Activated CD8-positive, alpha-beta memory T cell treated with anti-CD3 and anti-CD28 coated beads, Interleukin-2, amount 50 U/mL, for 4 hours (primary cell): ENCODE measurements at regions not wholly inside any gene's neighbourhood (a gene's known extent, or its start where the extent isn't known, plus 50 kb on each side); places are given as distances from the start of the nearest gene placed in this dataset.

ENCODE experiments used
- DNase-seq: peaks from one replicate; pipeline ENCODE4 v3.0.0-alpha.2; 2020

GRCh38 chr13:107069108-107069776 lies 501.3 kb upstream of the ARGLU1 start:
- DNase-seq, result no peak

DNA sequence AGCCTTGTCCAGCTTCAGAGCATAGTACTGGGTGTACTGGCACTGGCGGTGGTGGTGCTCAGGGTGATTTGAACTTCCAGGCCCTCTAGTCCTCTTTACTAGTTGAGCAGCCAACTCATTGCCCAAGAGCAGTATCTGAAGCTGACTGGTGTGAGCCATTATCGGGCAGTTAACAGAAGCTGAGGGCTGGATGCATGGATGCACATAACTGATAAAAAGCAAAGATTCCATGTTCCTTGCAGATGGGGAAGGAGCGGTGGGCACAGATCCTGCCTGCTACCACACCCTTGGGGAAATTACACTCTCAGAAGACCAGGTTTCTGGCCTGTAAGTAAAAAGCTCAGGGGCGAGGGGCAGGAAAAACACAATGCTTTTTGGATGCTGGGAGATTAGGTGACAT lies 499.4 kb upstream of the ARGLU1 start:
- DNase-seq, result no peak

DNA sequence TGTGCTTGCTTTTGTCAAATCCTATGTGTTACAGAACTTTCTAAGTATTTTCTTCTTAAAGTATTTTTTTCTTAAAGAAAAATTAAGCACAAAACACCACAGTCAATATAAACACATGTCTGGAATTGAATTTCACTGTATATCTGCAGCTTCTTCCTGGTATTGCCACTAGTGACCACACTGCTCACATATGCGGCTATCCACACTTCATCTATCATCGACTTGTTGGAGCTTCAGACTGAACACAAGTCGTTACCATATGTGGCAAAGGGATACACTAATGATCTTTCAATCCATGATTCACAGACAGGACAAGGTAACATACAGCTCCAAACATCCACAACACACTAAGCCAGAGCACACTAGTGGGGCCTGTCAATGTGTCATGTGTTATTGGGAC lies 498.4 kb upstream of the ARGLU1 start:
- DNase-seq, result no peak

DNA sequence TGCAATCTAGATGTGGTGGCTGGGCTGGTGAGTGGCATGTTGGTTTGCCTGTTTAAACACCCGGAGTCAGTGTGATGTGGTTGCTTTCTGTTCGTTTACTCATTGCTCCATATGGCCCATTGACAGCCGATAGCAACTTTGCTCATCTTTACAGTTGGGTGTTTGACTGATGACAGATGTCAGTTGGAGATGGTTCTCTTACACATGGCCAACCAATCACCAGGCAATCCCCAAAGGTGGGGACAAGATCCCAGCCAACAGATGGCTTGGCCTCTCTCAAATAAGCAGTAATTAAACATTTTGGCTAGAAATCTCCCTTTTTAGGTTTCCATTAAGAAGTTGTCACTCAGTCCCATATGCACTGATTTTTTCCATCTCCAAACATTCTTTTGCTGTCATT lies 497.1 kb upstream of the ARGLU1 start:
- DNase-seq, result no peak

- no peak for DNase-seq
Observed at GRCh38 chr13:107057028-107057631, 489.2 kb upstream of the ARGLU1 start.

DNA sequence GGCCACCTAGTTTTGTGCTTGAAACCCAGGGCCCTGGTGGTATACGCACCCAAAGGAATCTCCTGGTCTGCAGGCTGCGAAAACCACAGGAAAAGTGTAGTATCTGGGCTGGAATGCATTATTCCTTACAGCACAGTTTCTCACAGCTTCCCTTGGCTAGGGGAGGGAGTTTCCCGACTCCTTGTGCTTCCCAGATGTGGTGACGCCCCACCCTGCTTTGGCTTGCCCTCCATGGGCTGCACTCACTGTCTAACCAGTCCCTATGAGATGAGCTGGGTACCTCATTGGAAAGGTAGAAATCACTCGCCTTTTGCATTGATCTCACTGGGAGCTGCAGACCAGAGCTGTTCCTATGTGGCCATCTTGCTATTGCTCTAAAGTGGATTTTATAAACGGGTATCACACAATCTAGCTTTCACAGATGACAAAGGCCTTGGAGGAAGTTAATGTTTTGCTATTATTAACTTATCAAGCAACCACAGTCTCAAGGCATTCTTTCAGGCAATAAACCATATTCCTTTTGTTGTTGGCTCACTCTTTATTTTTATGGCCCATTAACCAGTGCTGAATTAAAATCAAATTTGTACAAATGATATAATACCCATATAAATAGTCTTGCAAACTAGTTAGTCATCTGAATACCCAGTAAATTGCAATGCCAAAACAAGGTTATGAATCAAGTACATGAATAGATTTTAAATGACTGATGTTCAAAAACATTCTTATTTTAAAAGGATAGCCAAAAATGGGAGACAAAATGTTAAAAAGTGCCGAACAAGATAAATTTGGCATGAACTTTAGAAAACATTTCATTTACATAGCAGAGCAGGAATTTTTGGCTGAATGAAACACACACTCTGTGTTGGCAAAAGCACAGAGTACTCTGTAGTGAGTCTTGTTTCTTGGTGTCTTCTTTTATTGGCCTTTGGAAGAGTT lies 475.4 kb upstream of the ARGLU1 start:
- no peak for DNase-seq

DNA sequence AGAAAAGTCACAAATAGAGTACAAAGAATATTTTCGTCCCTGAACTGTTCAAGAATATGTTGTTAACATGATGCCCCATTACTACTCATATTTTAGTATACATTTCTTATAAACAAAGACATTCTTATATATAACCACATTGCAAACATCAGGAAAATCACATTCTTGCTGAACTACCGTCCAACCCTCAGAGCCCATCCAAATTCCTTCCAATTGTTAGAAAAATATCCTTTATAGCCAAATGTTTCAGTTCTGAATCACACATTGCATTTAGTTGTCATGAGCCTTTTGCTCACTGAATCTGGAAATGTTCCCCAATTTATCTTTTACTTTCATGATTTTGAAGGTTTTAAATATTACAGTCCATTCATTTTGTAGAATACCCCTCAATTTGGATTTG lies 467.8 kb upstream of the ARGLU1 start:
- DNase-seq, result no peak

DNA sequence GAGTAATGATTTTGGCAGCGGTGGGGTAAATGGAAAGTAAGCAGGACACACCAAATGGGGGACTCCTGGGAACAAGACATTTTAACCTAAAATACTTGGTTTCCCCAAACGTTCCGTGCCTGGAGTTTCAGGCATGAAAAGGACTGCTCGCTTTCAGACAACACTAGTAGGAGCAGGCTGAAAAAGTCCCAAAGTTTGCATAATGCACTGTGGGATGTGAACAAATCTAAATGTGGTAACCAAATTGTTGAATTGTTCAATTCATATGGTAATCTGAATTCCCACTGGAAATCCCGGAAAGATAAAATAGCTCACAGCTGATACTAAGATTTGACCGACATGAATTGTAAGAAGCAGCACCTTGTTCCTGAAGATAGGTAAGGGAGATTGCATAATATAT lies 467.2 kb upstream of the ARGLU1 start:
- DNase-seq, result no peak

- no peak for DNase-seq
Observed at GRCh38 chr13:107034236-107034872, 466.4 kb upstream of the ARGLU1 start.

DNA sequence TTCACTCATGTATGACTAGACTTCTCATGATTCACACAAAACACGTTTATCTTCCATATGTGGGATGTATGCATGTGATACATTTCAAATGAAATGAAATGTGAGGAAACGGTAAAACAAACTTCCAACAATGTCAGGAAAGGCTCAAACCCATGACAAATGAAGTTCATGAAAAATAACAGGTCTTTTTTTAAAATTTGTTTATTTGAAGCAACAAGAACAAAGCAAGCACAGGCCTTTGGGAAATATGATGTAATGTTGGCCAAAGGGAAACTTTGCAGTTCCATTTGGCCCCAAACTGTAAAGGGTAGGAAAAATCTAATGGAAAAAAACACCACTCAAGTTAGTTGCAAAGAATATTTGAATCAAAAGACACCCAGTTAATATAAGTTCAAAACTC lies 463.8 kb upstream of the ARGLU1 start:
- no peak for DNase-seq

DNA sequence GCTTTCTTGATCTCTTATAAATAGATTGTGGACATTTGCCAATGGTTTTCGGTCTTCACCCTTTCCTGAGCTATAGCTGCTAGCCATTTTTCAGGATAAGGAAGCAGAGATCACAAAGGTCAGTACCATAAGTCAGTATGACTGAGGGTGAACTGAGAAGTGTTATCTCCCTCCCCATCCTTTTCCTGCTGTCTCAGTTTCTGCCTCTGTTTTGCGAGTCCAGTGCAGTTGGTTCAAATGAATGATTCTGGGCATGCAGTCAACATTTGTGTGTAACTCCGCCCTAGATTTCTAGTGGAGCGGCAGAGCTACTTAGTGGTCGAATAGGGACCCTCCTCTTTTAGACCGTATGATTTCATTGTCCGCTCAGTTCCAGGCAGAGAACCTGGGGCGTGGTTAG lies 460.8 kb upstream of the ARGLU1 start:
- DNase-seq, result no peak

DNA sequence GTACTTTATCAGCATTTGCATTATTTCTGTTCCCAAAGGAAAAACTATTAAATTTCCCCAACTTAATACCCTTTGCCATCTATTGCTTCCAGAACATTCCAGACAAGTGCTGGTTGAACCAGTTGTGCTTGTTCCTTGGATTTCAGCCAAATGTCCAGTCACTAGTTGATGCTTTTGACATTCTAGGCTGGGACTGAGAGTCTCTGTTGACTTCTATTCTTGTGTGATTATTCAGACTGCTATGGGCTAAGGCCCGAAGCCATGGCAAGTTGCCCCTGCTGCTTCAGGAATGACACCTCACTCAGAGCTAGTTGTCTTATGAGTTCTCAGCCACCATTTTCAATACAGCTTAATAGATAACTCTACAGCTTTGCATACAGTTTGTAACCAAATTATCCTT lies 458.1 kb upstream of the ARGLU1 start:
- no peak for DNase-seq

GRCh38 chr13:107023335-107023734 lies 455.4 kb upstream of the ARGLU1 start:
- DNase-seq, result no peak

GRCh38 chr13:107020393-107020792 lies 452.5 kb upstream of the ARGLU1 start:
- no peak for DNase-seq

DNA sequence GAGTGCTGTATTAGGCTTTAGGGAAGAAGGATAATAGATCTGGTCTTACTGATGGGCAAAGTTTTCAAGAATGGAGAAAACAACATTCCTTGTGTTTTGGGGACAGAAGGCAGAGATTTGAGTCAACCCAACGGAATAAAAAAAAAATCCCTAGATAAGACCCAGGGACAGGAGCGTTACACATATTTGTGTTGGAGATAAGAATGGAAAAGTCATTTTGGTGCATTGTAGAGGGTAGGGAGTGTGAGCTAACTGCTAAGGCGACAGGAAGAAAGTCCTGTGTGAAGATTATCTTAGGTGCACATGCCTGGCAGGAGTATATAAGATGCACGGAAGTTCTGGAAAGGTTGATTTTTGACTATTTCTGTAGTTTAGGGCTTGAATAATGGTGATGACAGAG lies 450.3 kb upstream of the ARGLU1 start:
- no peak for DNase-seq

DNA sequence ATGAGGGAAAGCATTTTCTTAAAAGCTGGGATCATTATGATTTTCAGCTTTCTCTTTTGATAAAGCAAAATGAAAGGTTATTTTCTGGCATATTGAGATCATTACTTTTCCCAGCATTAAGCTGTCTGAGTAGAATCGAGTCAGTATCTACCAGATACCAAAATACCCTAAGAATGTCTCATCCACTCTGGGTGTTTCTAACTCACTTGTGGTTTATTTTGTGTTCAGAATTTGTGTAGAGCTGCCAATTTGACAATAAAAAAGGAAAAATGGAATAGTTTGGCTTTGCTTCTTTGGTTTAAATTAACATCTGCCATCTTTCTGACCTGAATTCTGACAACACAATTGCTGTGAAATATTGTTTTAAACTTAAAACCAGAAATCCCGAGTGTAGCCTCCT lies 438.7 kb upstream of the ARGLU1 start:
- no peak for DNase-seq

- DNase-seq, result no peak
Observed at GRCh38 chr13:107005577-107005976, 437.6 kb upstream of the ARGLU1 start.

- DNase-seq, result no peak
Observed at GRCh38 chr13:107003911-107004310, 436.0 kb upstream of the ARGLU1 start.

GRCh38 chr13:106998664-106999063 lies 430.7 kb upstream of the ARGLU1 start:
- DNase-seq, result no peak

DNA sequence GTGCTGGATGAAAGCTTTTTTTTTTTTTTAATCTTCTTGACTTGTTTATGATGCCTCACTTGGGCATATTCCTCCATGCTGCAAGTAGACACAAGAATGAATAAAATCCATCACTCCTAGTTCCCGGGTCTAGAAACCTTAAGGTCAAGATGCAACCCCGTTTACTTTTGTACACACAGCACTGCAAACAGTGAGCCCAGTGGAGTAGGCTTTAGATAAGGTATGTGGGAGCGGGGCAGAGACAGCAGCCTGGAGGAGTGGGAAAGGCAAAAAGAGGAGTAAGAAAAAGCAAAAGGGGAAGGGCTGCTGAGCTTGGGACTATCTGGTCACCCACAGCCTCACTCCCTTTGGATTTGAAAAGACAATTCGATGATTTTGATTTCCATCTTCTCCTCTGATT lies 429.8 kb upstream of the ARGLU1 start:
- DNase-seq, result no peak

DNA sequence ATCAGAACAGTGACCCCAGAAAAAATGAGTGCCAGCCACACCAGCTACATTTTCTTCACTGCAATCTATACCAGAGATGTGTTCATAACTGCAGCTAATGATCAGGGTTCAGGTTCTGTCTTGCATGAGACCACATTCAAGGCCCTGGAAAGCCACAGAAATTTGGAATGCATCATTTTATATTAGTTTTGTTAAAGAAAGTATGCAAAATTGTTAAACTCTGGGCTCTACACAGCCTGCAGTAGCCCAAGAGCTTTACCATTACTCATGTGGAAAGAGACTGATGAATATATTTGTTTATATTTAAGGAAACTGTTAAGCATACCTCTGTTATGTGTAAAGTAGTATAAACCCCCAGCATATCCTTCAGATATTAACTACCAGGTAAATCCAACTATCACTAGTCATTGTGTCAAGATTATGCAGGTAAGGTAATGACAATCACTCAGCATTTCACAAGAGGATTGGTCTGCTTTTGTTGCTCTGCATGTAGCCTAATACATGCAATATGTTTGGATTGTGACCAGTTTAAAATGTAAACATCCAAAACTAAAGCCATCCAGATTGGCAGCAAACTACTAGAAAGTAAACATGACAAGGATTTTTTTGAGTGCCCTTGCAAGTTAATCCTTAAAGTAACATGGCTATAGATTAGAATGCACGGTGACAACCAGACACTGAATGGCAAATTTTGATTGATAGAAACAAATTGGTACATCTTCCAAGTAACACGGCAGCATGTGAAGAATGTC lies 429.1 kb upstream of the ARGLU1 start:
- no peak for DNase-seq

GRCh38 chr13:106990594-106990993 lies 422.7 kb upstream of the ARGLU1 start:
- no peak for DNase-seq

GRCh38 chr13:106989876-106990275 lies 421.9 kb upstream of the ARGLU1 start:
- DNase-seq, result no peak
